Suprapubic skin (tissue), 3 donors: ENCODE measurements at regions not wholly inside any gene's neighbourhood (a gene's known extent, or its start where the extent isn't known, plus 50 kb on each side); places are given as distances from the start of the nearest gene placed in this dataset.

Experiments used
- CTCF ChIP-seq, 2 donors: fragments of 200-600 bp in 1 of 2; fragments of 450-650 bp in 1 of 2; sonication (generic) in 1 of 2; IDR thresholded peaks; one replicate each; pipeline ENCODE4 v1.5.1; 2016 to 2019; ENCODE audit warnings: antibody characterized with exemption in 2 of 2, mild to moderate bottlenecking in 1 of 2, moderate library complexity in 1 of 2
- POLR2AphosphoS5 ChIP-seq, 3 donors: sonication (generic); formaldehyde crosslinking; IDR thresholded peaks; one replicate each; pipeline ENCODE4 v1.6.1; 2017; ENCODE audit warnings: antibody characterized with exemption in 3 of 3

GRCh38 chr3:110625201-110625747, 446.3 kb upstream of the NECTIN3 start:
- TF ChIP-seq CTCF (IDR thresholded peaks at IDR 0.05) (no peak), POLR2AphosphoS5 (IDR thresholded peaks at IDR 0.05) (no peak)
